OCI-LY1 (cell line): ENCODE measurements at regions not wholly inside any gene's neighbourhood (a gene's known extent, or its start where the extent isn't known, plus 50 kb on each side); places are given as distances from the start of the nearest gene placed in this dataset.

Experiments
- EZH2 ChIP-seq: fragments of 200-600 bp; sonication (generic), shearing (Covaris generic); IDR thresholded peaks from 2 replicates; pipeline ENCODE4 v1.8.0; 2017; ENCODE audit warnings: borderline replicate concordance, mixed run types, mild to moderate bottlenecking, antibody characterized with exemption, low read length, moderate library complexity, mixed read lengths
- TF ChIP-seq, protein P1 (sequence below): fragments of 200-600 bp; sonication (generic), shearing (Covaris generic); IDR thresholded peaks from 2 replicates; pipeline ENCODE4 v1.5.1; 2017; ENCODE audit warnings: mild to moderate bottlenecking, antibody characterized with exemption, low read length, moderate library complexity, mixed read lengths

DNA sequence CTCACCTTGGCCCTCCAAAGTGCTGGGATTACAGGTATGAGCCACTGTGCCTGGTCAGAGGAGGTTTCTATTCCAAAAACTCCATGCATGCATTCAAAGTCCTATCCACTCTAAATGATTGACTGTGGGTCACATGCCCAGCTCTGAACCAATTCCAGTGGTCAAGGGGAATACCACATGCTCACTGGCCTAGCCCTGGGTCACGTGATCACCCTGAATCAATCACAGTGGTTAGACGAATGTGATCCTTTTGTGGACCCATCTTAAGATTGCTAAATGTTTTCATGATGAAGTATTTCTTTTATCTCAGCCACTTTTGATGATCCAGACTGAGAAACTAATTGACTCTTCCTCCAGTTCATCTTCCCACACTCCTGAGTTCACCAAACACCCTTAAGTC, 475.8 kb downstream of the PREX1 start:
- TF ChIP-seq, protein P1, sequence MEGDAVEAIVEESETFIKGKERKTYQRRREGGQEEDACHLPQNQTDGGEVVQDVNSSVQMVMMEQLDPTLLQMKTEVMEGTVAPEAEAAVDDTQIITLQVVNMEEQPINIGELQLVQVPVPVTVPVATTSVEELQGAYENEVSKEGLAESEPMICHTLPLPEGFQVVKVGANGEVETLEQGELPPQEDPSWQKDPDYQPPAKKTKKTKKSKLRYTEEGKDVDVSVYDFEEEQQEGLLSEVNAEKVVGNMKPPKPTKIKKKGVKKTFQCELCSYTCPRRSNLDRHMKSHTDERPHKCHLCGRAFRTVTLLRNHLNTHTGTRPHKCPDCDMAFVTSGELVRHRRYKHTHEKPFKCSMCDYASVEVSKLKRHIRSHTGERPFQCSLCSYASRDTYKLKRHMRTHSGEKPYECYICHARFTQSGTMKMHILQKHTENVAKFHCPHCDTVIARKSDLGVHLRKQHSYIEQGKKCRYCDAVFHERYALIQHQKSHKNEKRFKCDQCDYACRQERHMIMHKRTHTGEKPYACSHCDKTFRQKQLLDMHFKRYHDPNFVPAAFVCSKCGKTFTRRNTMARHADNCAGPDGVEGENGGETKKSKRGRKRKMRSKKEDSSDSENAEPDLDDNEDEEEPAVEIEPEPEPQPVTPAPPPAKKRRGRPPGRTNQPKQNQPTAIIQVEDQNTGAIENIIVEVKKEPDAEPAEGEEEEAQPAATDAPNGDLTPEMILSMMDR = no peak
- TF ChIP-seq EZH2 = no peak
